ENCODE measurements at regions not wholly inside any gene's neighbourhood (a gene's known extent, or its start where the extent isn't known, plus 50 kb on each side); places are given as distances from the start of the nearest gene placed in this dataset.
"Not testable (repeated sequence)": the region's sequence is repeated elsewhere in the genome, so short reads cannot be mapped to it uniquely, and the experiment has no call there.

DNA sequence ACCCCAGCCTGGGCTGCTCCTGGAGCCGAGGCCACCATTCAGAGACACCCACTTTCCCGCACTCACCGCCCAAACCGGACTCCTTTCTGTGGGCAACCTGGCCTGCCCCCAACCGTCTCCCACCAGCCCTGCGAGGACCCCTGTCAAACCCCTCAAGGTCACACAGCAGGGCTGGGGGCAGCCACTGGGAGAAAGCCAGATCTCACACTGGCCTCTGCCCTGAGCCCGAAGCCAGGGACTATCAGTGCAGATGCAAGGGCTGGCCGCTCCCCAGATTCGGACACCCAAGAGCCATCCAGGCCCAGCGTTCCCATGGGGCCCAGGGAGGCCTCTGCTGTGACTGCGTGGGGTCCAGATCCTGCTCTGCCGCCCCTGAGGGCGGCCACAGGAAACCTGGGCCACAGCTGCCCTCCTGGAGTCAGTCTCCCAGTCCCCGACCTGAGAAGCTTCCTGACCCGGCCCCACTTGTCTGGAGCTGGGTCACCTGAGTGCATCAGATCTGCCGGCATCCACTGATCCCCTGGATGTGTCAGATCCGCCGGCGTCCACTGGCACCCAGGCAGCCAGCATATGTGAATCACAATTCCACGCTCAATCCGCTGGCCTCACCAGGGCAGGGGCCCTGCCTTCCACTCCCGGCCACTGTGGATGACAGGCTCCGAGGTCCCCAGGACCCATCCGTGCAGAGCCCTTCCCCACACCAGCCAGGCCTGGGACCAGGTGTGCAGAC lies 139.7 kb downstream of the BRD1 start:
- H3K4me3 ChIP-seq (ENCODE audit: low read depth, low read length), result no peak overlapping the region
- TF ChIP-seq, protein P1, sequence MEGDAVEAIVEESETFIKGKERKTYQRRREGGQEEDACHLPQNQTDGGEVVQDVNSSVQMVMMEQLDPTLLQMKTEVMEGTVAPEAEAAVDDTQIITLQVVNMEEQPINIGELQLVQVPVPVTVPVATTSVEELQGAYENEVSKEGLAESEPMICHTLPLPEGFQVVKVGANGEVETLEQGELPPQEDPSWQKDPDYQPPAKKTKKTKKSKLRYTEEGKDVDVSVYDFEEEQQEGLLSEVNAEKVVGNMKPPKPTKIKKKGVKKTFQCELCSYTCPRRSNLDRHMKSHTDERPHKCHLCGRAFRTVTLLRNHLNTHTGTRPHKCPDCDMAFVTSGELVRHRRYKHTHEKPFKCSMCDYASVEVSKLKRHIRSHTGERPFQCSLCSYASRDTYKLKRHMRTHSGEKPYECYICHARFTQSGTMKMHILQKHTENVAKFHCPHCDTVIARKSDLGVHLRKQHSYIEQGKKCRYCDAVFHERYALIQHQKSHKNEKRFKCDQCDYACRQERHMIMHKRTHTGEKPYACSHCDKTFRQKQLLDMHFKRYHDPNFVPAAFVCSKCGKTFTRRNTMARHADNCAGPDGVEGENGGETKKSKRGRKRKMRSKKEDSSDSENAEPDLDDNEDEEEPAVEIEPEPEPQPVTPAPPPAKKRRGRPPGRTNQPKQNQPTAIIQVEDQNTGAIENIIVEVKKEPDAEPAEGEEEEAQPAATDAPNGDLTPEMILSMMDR (IDR thresholded peaks at IDR 0.05; ENCODE audit: low read depth, low read length, missing control alignments), result no peak

DNA sequence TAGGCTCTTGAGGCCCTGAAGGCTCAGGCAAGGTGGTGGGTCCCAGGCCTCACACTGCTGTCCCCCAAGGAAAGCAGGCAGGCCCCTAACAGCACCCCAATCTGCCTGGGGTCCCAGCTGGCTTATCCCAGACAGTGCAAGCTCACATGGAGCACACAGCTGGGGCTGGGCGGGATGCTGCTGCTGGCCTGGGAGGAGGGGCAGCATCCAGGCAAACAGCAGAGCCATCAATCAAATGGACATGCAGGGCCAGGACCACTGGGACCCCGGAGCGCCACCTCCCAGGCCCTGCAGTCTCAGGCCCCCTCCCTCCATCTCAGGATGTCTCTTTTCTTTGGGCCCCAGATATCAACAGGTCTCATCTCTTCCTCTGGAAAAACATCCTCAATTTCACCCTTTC lies 140.3 kb downstream of the BRD1 start:
- in situ Hi-C loops (cut with HindIII; ENCODE audit: low sequenced_read_pairs), result no loop called here
- H3K4me3 ChIP-seq (ENCODE audit: low read depth, low read length), result no peak overlapping the region
- TF ChIP-seq, protein P1 (IDR thresholded peaks at IDR 0.05; ENCODE audit: low read depth, low read length, missing control alignments), result no peak
- DNase-seq (ENCODE audit: low read depth), result no peak

More for the DNA sequence above, 139.7 kb downstream of the BRD1 start:
- in situ Hi-C loops (cut with HindIII; ENCODE audit: low sequenced_read_pairs), result no loop called here
- no peak for DNase-seq (ENCODE audit: low read depth)

DNA sequence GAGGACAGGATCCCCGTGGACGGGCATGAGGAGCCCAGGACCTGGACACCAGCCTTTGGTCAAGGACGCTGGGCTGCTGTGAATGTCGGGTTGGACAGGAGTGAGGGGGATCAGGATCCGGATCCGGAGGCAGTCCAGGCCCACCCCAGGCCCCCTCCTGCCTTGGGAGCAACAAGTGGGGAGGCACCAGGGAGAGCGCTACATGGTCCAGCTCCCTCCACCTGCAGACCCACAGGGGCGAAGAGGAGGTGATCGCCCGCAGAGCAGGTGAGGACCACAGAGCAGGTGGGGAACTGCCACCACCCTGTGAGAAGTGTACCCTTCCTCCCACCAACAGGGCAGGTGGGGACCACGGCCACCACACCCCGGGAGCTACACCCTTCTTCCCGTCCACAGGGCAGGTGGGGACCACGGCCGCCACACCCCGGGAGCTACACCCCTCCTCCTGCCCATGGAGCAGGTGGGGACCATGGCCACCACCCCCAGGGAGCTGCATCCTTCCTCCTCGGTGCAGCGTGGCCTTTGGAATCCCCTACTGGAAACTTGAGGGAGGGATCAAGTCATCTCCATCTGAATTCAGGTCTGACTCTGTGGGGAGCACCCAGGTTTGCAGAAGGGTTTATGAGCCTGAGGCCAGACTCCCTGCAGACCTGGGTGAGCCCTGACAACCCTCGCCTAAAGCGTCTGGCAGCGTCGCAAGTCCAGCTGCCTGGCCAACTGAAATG lies 141.0 kb downstream of the BRD1 start:
- DNase-seq (ENCODE audit: low read depth), result no peak
- in situ Hi-C loops (cut with HindIII; ENCODE audit: low sequenced_read_pairs), result no loop called here
- TF ChIP-seq, protein P1 (IDR thresholded peaks at IDR 0.05; ENCODE audit: low read depth, low read length, missing control alignments), result no peak
- H3K4me3 ChIP-seq (ENCODE audit: low read depth, low read length), result no peak overlapping the region

DNA sequence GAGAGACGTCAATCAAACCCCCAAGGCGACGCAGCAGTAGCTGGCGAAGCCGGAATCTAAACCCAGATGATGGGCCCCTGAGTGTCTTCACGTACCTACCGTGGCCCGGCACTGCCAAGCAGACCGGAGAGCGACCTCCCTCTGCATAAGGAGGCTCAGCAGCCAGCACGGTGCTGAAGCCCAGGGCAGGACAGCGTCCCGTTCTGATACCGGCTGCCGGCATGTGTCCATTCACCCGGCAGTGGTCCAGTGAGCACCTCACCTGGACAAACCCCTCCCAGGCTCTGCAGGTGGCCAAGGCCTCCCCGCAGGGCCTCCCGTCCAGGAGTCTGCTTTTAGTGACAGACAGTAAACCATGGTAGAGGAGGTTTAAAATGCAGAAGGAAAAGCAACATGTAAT lies 142.0 kb downstream of the BRD1 start:
- TF ChIP-seq, protein P1 (IDR thresholded peaks at IDR 0.05; ENCODE audit: low read depth, low read length, missing control alignments), result no peak
- in situ Hi-C loops (cut with HindIII; ENCODE audit: low sequenced_read_pairs), result no loop called here
- DNase-seq (ENCODE audit: low read depth), result no peak
- no peak overlapping the region for H3K4me3 ChIP-seq (ENCODE audit: low read depth, low read length)

DNA sequence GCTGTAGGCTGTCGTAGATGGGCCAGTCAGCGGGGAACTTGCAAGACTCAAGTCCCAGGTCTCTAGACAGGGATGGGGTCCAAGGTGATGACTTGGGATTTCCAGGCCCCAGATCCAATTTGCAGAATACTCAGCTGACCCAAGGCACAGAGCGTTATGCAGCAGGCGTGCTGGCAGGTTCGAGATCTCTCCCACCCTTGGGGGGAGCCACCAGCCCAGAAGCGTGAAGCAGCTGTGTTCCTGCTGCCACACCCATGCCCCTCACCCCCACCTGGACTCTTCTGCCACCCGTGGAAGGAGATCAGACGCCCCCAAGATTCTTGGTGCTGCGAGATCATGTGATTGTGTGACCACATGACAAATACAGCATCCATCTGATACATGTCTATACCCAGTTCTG lies 142.6 kb downstream of the BRD1 start:
- no peak overlapping the region for H3K4me3 ChIP-seq (ENCODE audit: low read depth, low read length)
- in situ Hi-C loops (cut with HindIII; ENCODE audit: low sequenced_read_pairs), result no loop called here
- no peak for DNase-seq (ENCODE audit: low read depth)
- TF ChIP-seq, protein P1 (IDR thresholded peaks at IDR 0.05; ENCODE audit: low read depth, low read length, missing control alignments), result no peak

DNA sequence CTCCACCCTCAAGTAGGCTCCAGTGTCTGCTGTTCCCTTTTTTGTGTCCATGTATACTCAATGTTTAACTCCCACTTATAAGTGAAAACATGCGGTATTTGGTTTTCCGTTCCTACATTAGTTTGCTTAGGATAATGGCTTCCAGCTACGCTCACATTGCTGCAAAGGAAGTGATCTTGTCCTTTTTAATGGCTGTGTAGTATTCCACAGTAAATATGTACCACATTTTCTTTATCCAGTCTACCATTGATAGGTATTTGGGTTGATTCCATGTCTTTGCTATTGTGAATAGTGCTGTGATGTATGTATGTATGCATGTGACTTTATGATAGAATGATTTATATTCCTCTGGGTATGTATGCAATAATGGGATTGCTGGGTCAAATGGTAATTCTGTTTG lies 144.6 kb downstream of the BRD1 start:
- in situ Hi-C loops (cut with HindIII; ENCODE audit: low sequenced_read_pairs), result no loop called here
- no peak overlapping the region for H3K4me3 ChIP-seq (ENCODE audit: low read depth, low read length)
- no peak for DNase-seq (ENCODE audit: low read depth)
- TF ChIP-seq, protein P1 (IDR thresholded peaks at IDR 0.05; ENCODE audit: low read depth, low read length, missing control alignments), result no peak

DNA sequence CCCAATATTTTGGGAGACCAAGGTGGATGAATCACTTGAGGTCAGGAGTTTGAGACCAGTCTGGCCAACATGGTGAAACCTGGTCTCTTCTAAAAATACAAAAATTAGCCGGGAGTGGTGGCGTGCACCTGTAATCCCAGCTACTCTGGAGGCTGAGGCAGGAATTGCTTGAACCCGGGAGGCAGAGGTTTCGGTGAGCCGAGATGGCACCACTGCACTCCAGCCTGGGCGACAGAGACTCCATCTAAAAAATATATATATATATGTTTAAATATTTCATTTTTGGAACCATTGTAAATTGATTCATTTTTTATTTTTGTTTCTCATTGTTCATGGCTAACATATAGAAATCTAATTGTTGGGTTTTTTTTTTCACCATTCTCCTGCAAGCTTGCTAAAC lies 146.9 kb downstream of the BRD1 start:
- H3K4me3 ChIP-seq (ENCODE audit: low read depth, low read length); in situ Hi-C loops (cut with HindIII; ENCODE audit: low sequenced_read_pairs); DNase-seq (ENCODE audit: low read depth): not testable (repeated sequence)
